NAMALWA (cell line): ENCODE measurements at regions not wholly inside any gene's neighbourhood (a gene's known extent, or its start where the extent isn't known, plus 50 kb on each side); places are given as distances from the start of the nearest gene placed in this dataset.

Experiments
- DNase-seq: peaks from one replicate; pipeline ENCODE4 v3.0.0-alpha.2; 2015; ENCODE audit warnings: low spot score

GRCh38 chr14:34348592-34348991 lies 113.4 kb downstream of the SPTSSA start:
- DNase-seq = no peak

GRCh38 chr14:34347683-34348082 lies 114.4 kb downstream of the SPTSSA start:
- no peak for DNase-seq

GRCh38 chr14:34345718-34346465 lies 116.1 kb downstream of the SPTSSA start:
- no peak for DNase-seq

- DNase-seq = no peak
Measured at GRCh38 chr14:34344318-34344717, 117.7 kb downstream of the SPTSSA start.

GRCh38 chr14:34340025-34340625 lies 121.9 kb downstream of the SPTSSA start:
- DNase-seq = no peak

- DNase-seq = no peak
Measured at GRCh38 chr14:34338056-34338455, 124.0 kb downstream of the SPTSSA start.

GRCh38 chr14:34336501-34336900 lies 125.5 kb downstream of the SPTSSA start:
- no peak for DNase-seq

GRCh38 chr14:34335968-34336367 lies 126.1 kb downstream of the SPTSSA start:
- DNase-seq = peak; percentile 2

- no peak for DNase-seq
Measured at GRCh38 chr14:34334329-34334728, 127.7 kb downstream of the SPTSSA start.

- DNase-seq = peak; percentile 73
Measured at GRCh38 chr14:34331728-34332623, 130.1 kb downstream of the SPTSSA start.

GRCh38 chr14:34330846-34331245 lies 131.2 kb downstream of the SPTSSA start:
- DNase-seq = no peak

GRCh38 chr14:34329301-34329700 lies 132.7 kb downstream of the SPTSSA start:
- DNase-seq = no peak

- DNase-seq = no peak
Measured at GRCh38 chr14:34328178-34328577, 133.9 kb downstream of the SPTSSA start.

GRCh38 chr14:34325493-34325892 lies 136.5 kb downstream of the SPTSSA start:
- DNase-seq = no peak

- DNase-seq = peak; percentile 53
Measured at GRCh38 chr14:34324363-34324795, 137.7 kb downstream of the SPTSSA start.

GRCh38 chr14:34322940-34323418 lies 139.1 kb downstream of the SPTSSA start:
- DNase-seq = peak; percentile 67

GRCh38 chr14:34319140-34319539 lies 142.9 kb downstream of the SPTSSA start:
- no peak for DNase-seq

GRCh38 chr14:34318014-34318413 lies 144.0 kb downstream of the SPTSSA start:
- no peak for DNase-seq

- no peak for DNase-seq
Measured at GRCh38 chr14:34310724-34311123, 151.3 kb downstream of the SPTSSA start.

- no peak for DNase-seq
Measured at GRCh38 chr14:34303811-34304210, 158.2 kb downstream of the SPTSSA start.

- no peak for DNase-seq
Measured at GRCh38 chr14:34302654-34303053, 159.4 kb downstream of the SPTSSA start.

- peak; percentile 44 for DNase-seq
Measured at GRCh38 chr14:34300882-34301734, 160.9 kb downstream of the SPTSSA start.
